T-helper 1 cell treated with Interleukin-12 subunit alpha and Interleukin-12 subunit beta and Interleukin-4 antibody, amounts not matched to agents 30 ng/mL and 1 ng/mL, for 36 hours (primary cell): ENCODE measurements at regions not wholly inside any gene's neighbourhood (a gene's known extent, or its start where the extent isn't known, plus 50 kb on each side); places are given as distances from the start of the nearest gene placed in this dataset.
"Not testable (repeated sequence)": the region's sequence is repeated elsewhere in the genome, so short reads cannot be mapped to it uniquely, and the experiment has no call there.

Experiments used
- intact Hi-C: fragments of 100-400 bp; cut with micrococcal nuclease; formaldehyde crosslinking; loops from one replicate; pipeline ENCODE4 v1.15.1; 2024

GRCh38 chr2:111495636-111496035 is 374.9 kb downstream of the BCL2L11 start:
- intact Hi-C loops, result not testable (repeated sequence)

DNA sequence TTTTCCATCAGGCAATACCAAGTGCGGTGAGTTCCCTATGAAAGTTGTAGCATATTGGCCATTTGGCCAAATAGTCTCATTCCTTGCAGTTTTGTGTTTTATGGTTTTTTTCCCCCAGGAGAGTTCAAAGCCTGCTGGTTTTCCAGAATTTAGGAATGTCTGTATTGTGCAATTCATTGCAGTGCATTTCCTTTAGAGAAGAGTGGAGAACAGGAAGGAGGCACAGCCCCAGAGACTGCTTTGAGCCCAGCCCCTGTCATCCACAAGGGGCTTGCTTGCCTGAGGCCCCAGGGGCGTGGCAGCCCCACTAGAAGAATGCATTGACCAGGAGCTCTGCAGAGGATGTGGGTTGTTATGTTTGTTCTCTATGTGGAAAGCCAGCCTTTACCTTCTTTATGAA is 375.5 kb downstream of the BCL2L11 start:
- intact Hi-C loops, result not testable (repeated sequence)

- intact Hi-C loops, result not testable (repeated sequence)
These were observed 376.1 kb downstream of the BCL2L11 start for GRCh38 chr2:111496860-111497259.

DNA sequence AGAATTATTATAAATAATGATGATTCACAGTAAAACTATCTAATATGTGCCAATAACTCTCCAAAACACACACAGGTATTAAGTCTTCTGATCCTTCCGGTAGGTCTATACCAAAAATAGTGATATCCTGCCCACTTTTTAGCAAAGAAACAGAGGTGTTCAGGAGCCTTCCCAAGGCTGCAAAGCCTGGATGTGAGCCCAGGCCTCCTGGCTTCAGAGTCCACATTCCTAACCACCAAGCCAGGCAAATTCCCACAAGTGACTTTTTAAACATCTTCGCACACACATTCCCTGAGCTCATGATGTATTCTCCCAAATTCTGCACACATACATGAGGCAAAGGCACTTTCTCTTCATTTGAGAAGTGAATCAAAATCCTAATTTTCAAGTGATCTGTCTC is 376.6 kb downstream of the BCL2L11 start:
- intact Hi-C loops, result not testable (repeated sequence)

- intact Hi-C loops, result not testable (repeated sequence)
These were observed 379.9 kb downstream of the BCL2L11 start for GRCh38 chr2:111500536-111501062.

DNA sequence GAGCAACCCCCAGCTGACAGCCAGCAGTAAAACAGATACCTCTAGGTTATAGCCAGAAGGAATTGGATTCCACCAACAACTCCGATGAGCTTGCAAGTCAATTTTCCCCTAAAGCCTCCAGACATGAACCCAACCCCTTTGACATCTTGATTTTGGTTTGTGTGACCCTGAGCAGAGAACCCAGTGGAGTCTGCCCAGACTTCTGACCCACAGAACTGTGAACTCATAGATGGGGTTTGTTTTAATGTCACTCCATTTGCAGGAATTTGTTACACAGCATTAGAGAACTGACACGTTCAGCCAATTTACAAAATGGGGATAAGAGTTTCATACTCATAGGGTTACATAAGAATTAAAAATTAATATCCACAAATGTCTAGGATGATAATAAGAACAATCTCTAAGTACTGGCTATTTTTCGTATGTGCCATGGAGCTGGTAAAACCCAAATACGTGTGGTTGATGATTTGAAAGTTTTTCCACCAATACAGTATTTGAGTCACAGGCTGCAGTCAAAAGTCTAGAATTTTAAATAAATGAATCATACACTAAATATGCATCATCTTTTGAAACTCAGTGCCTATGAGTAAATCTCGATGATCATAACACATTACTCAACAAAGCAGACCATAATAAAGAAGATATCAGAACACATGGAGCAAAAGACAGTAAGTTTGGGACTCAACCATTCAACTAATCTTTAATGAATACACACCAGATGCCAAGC is 380.0 kb downstream of the ANAPC1 start:
- intact Hi-C loops, result not testable (repeated sequence)

GRCh38 chr2:111504571-111504942 is 379.4 kb downstream of the ANAPC1 start:
- intact Hi-C loops, result not testable (repeated sequence)

DNA sequence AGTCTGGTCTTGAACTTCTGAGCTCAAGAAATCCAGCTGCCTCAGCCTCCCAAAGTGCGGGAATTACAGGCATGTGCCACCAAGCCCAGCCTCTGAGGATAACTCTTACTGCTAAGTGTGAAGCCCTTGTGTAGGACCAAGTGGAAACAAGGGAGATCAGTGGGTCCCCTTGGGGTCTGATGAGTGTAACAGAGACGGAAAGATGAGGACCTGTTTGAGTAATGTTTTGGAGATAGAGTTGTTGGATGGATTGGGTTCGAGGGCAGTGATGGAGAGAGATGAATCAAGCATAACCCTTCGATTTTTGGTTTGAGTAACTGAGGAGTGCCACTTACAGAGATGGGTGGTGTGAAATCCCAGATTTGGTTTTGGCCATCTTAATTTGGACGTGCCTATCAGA is 378.7 kb downstream of the ANAPC1 start:
- intact Hi-C loops, result not testable (repeated sequence)

DNA sequence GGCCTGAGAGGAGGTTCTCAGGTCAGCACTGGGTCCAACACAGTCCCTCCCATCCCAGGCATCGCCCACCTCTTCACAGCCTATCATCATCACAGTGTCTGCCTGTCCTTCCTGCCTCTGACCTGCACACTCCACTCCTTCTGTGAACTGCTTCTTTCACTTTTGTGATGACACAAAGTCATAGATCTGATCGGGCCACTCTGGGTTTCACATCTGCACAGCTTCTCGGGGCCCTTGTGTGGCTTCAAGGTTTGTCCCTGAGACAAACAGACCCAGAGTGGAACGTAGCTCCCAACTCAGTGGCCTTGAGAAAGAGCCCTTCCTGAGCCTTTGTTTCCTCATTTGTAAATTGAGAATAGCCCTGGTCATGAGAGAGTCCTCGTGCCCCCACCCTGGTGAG is 377.1 kb downstream of the ANAPC1 start:
- intact Hi-C loops, result not testable (repeated sequence)

GRCh38 chr2:111509225-111509869 is 374.6 kb downstream of the ANAPC1 start:
- intact Hi-C loops, result not testable (repeated sequence)

GRCh38 chr2:111510384-111510783 is 373.6 kb downstream of the ANAPC1 start:
- intact Hi-C loops, result not testable (repeated sequence)

DNA sequence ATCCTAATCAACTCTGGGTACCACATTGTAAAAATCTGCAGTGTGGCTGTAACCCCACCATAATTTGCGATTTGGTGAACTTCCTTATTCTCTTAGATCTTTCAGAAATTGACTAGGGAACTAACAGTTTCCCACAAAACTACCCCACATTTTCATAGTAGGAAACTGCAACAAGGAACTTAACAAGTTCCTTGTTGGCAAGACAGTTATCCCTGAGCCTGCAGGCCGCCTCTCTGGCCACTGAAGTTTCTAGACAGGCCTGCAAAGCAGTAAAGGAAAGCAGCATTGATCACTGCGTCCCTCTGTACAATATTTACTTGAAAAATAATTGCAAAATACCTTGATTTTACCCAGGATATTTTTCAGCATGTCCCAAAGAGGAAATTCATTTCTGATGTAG is 372.9 kb downstream of the ANAPC1 start:
- intact Hi-C loops, result not testable (repeated sequence)

DNA sequence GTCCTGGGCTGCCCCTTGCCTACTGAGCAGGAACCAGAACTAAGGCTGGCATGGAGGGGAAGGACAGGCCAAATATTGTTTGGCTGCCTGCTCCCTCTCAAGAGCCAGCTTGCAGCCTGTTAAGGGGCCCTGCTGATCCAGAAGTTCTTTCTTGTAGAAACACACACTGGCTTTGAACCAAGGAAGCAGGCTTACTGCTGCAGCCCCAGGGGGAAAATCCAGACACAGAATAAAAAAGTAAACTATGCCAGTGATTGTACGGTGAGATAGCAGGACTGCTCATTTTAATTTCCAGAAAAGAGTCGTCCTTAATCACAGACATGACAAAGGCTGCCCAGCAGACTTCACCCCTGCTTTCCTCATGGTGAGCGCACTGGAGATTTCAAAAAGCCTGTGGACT is 371.6 kb downstream of the ANAPC1 start:
- intact Hi-C loops, result not testable (repeated sequence)

DNA sequence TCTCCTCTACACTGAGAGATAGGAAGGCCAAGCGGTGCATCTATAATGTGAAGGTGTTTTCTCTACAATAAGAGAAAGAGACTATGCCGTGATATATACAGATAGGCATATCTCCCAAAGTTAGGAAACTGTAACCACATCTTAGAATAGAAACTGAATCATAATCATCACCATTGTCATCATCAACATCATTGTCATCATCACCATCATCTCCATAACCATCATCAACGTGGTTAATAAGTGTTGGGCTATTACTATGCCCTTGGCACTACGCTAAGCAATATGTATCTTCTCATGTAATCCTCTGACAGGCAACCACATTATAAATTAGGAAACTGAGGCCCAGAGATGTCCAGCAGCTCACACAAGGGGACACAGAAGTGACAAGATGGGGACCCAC is 369.9 kb downstream of the ANAPC1 start:
- intact Hi-C loops, result not testable (repeated sequence)

GRCh38 chr2:111517050-111517720 is 366.8 kb downstream of the ANAPC1 start:
- intact Hi-C loops, result not testable (repeated sequence)

DNA sequence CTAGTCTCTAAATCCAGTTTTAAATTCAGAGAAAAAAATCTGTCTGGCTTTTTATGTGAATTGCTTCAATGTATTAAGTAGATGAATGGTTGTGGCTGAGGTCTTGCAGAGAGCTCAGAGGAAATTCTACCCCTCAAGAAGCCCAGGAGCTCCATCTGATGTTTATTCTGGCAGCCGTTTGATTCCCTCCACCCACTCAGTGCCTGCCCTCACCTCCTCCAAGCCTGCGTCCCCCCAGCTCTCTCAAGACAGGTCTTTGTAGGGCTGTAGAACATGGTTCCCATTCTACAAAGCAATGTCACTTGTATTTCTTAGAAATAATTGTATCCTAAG is 366.3 kb downstream of the ANAPC1 start:
- intact Hi-C loops, result not testable (repeated sequence)

DNA sequence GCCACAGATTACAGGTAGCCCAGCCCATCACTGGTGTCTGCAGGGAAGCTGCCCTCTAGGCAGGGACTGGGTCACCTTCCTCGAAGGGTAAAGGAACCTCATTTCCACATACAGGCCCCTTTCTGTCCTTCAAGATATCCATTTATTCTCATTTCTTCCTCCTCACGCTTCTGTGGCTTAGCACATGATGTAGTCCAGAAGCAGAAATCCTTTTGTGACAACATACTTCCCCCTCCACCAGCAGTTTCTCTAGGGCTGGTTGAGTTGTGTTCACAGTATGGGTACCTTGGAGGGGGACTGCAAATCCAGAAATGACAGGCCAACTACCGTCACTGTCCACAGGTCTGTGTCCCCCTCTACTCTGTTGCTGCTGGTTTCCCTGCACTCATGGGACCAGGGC is 364.9 kb downstream of the ANAPC1 start:
- intact Hi-C loops, result no loop called here

DNA sequence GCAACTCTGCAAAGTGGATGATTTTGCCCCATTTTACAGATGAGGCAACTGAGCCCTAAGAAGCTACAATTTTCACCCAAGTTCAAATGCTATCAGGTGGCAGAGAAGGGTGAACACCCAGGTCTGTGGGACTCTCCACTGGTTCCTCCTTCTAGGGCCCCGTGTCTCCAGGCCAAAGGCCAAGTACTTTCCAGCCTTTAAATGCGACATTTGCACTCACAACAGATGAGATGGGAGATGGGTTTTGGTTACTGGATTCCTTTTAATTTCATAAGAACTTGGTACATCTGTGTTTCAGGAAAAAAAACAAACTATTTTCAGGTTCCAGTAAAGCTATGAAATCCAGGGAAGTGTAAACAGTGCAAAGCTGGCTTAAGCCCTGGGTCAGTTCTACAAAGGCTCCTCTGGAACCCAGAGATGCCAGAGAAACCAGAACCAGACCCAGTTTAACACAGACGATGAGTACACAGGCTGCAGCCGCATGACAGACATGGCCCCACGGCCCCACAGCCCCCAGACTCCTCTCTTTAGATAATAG is 361.7 kb downstream of the ANAPC1 start:
- intact Hi-C loops, result no loop called here

DNA sequence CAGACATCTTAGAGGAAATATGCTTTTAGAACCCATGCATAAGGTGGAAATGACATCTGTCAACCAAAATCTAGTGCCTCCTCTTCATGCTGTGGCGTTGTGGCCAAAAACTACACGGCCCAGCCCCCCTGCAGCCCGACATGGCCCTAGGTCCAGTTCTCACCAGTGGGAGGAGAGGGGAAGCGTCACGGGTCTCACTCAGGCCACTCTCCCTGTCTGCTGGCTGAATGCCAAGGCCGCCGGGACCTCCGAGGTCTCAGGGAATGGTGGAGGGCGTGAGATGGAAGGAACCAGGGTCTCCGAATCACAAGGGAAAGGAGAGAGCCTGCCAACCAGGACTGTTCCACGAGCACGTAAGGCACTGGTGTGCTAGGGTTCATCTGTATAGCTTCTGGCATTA is 361.0 kb downstream of the ANAPC1 start:
- intact Hi-C loops, result no loop called here

GRCh38 chr2:111525026-111525425 is 359.0 kb downstream of the ANAPC1 start:
- intact Hi-C loops, result not testable (repeated sequence)

DNA sequence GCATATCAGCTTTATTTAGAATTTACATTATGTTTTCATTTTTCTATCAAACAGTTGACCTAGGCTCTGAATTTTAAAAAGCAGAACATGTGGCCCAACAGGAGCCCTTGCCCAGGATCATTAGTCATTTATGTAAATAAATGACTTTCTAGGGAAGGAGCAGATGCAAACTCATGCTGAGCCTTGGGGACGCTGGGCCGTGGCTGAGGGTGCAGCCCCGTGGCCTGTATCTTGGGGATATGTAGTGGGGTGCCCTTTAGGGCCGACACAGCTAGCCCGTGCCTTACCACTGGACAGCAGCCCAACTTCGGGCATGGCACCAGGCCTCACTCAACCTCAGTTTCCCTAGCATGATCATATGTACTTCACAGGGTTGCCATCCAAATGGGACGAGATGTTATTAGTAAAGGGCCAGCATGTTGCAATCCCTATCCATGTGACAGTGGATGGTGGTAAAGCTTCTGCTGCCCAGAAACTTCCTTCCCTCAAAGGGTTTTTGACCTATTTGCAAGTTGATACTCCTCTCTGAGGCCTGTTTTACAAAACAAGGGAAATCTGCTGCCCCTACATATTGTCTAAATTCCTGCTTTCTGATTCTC is 357.9 kb downstream of the ANAPC1 start:
- intact Hi-C loops, result not testable (repeated sequence)
